CD8-positive, alpha-beta memory T cell (primary cell): ENCODE measurements at regions not wholly inside any gene's neighbourhood (a gene's known extent, or its start where the extent isn't known, plus 50 kb on each side); places are given as distances from the start of the nearest gene placed in this dataset.
"Not testable (repeated sequence)": the region's sequence is repeated elsewhere in the genome, so short reads cannot be mapped to it uniquely, and the experiment has no call there.

Experiments used
- CTCF ChIA-PET: fragments of 350-600 bp; sonication (Branson Sonifier 250); formaldehyde crosslinking; loops from one replicate; lab custom pipeline; 2021; ENCODE audit warnings: antibody characterized with exemption; lab: Charles Lee
- POLR2A ChIA-PET: fragments of 350-600 bp; sonication (Branson Sonifier 250); formaldehyde crosslinking; loops from one replicate; lab custom pipeline; 2021; ENCODE audit warnings: antibody characterized with exemption; lab: Charles Lee
- DNase-seq, 5 donors: peaks; one replicate each; pipeline versions ENCODE4 v3.0.0 to v3.0.0-alpha.2; 2020 to 2022; ENCODE audit warnings: mixed read lengths in 1 of 5
- H3K27ac ChIP-seq: one replicate; pipeline ENCODE4 v1.7.0; 2013; ENCODE audit warnings: low read depth, mild to moderate bottlenecking, low read length, moderate library complexity
- H3K27me3 ChIP-seq: 2 replicates; pipeline ENCODE4 v1.7.0; 2013; ENCODE audit warnings: low read length, mild to moderate bottlenecking; ENCODE audit not compliant: insufficient read depth, poor library complexity, severe bottlenecking
- H3K36me3 ChIP-seq: 2 replicates; pipeline ENCODE4 v1.7.0; 2013; ENCODE audit warnings: mild to moderate bottlenecking, low read length, moderate library complexity; ENCODE audit not compliant: insufficient read depth
- H3K4me1 ChIP-seq: 2 replicates; pipeline ENCODE4 v1.7.0; 2013; ENCODE audit warnings: mild to moderate bottlenecking, low read length, moderate library complexity; ENCODE audit not compliant: insufficient read depth
- H3K4me3 ChIP-seq: 2 replicates; pipeline ENCODE4 v1.7.0; 2013; ENCODE audit warnings: mild to moderate bottlenecking, low read length
- H3K9me3 ChIP-seq: 2 replicates; pipeline ENCODE4 v1.7.0; 2013; ENCODE audit warnings: mild to moderate bottlenecking, low read length
- H3K27ac Mint-ChIP-seq, 8 donors: one replicate each; pipeline ENCODE4 v1.8.0; 2020 to 2021; ENCODE audit warnings: mixed read lengths in 8 of 8, mild to moderate bottlenecking in 6 of 8, inconsistent platforms in 3 of 8, moderate library complexity in 3 of 8
- H3K27me3 Mint-ChIP-seq, 2 donors: one replicate each; pipeline ENCODE4 v1.8.0; 2020 to 2021; ENCODE audit warnings: mixed read lengths in 2 of 2, mild to moderate bottlenecking in 1 of 2, moderate library complexity in 1 of 2
- H3K36me3 Mint-ChIP-seq, 3 donors: one replicate each; pipeline ENCODE4 v1.8.0; 2020 to 2021; ENCODE audit warnings: mixed read lengths in 3 of 3, inconsistent platforms in 1 of 3, mild to moderate bottlenecking in 1 of 3
- H3K4me1 Mint-ChIP-seq, 3 donors: one replicate each; pipeline ENCODE4 v1.8.0; 2020 to 2021; ENCODE audit warnings: mixed read lengths in 3 of 3, inconsistent platforms in 1 of 3, mild to moderate bottlenecking in 1 of 3
- H3K4me3 Mint-ChIP-seq, 7 donors: one replicate each; pipeline ENCODE4 v1.8.0; 2020 to 2021; ENCODE audit warnings: mixed read lengths in 7 of 7, mild to moderate bottlenecking in 6 of 7, moderate library complexity in 4 of 7, inconsistent platforms in 2 of 7
- H3K9me3 Mint-ChIP-seq, 5 donors: one replicate each; pipeline ENCODE4 v1.8.0; 2020 to 2022; ENCODE audit warnings: mixed read lengths in 5 of 5, mild to moderate bottlenecking in 3 of 5, moderate library complexity in 2 of 5, inconsistent platforms in 1 of 5

- no peaks in the 10 kb centered on the region for H3K4me1 Mint-ChIP-seq
These were observed 979.2 kb downstream of the CNTNAP5 start for GRCh38 chr2:125004106-125004800.

GRCh38 chr2:125006676-125007075, 981.6 kb downstream of the CNTNAP5 start:
- H3K36me3 Mint-ChIP-seq: no peaks in the 10 kb centered on the region
- Histone ChIP-seq H3K4me3 (no peak overlapping the region), H3K27me3 (no peaks in the 10 kb centered on the region), H3K27ac (no peak overlapping the region), H3K9me3 (no peaks in the 10 kb centered on the region), H3K4me1 (no peaks in the 10 kb centered on the region), H3K36me3 (no peaks in the 10 kb centered on the region)
- H3K27me3 Mint-ChIP-seq: no peaks in the 10 kb centered on the region
- peaks cover 0 to 7% (median 6%) of the 10 kb centered on the region in 5 donors for H3K9me3 Mint-ChIP-seq
- H3K4me3 Mint-ChIP-seq: no peak overlapping the region
- H3K4me1 Mint-ChIP-seq: no peaks in the 10 kb centered on the region
- H3K27ac Mint-ChIP-seq: no peak overlapping the region
- ChIA-PET POLR2A (no interaction called here), CTCF (no interaction called here)
- no peak for DNase-seq

More at GRCh38 chr2:125004106-125004800, 979.2 kb downstream of the CNTNAP5 start:
- Histone ChIP-seq H3K4me1 (no peaks in the 10 kb centered on the region), H3K9me3 (no peaks in the 10 kb centered on the region), H3K36me3 (no peaks in the 10 kb centered on the region), H3K4me3 (no peak overlapping the region), H3K27me3 (no peaks in the 10 kb centered on the region), H3K27ac (no peak overlapping the region)
- peaks cover 0 to 4% (median 3%) of the 10 kb centered on the region in 5 donors for H3K9me3 Mint-ChIP-seq
- ChIA-PET POLR2A (no interaction called here), CTCF (no interaction called here)
- no peak overlapping the region for H3K27ac Mint-ChIP-seq
- no peaks in the 10 kb centered on the region for H3K27me3 Mint-ChIP-seq
- no peak for DNase-seq
- no peaks in the 10 kb centered on the region for H3K36me3 Mint-ChIP-seq
- H3K4me3 Mint-ChIP-seq: no peak overlapping the region

GRCh38 chr2:125028721-125029120, 1003.6 kb downstream of the CNTNAP5 start:
- H3K36me3 Mint-ChIP-seq, H3K4me1 ChIP-seq, H3K27me3 ChIP-seq, H3K4me3 ChIP-seq, H3K4me3 Mint-ChIP-seq, H3K27me3 Mint-ChIP-seq, DNase-seq, POLR2A ChIA-PET, H3K4me1 Mint-ChIP-seq, H3K27ac Mint-ChIP-seq, H3K9me3 ChIP-seq, CTCF ChIA-PET, H3K27ac ChIP-seq, H3K36me3 ChIP-seq: not testable (repeated sequence)
- H3K9me3 Mint-ChIP-seq: peaks cover 12 to 41% (median 27%) of the 10 kb centered on the region in 5 donors

GRCh38 chr2:125033871-125034270, 1008.8 kb downstream of the CNTNAP5 start:
- Histone ChIP-seq H3K36me3 (no peaks in the 10 kb centered on the region), H3K4me3 (no peak overlapping the region), H3K27ac (no peak overlapping the region), H3K27me3 (no peaks in the 10 kb centered on the region), H3K9me3 (no peaks in the 10 kb centered on the region), H3K4me1 (no peaks in the 10 kb centered on the region)
- POLR2A ChIA-PET: no interaction called here
- no peak for DNase-seq
- CTCF ChIA-PET: no interaction called here
- Mint-ChIP-seq H3K36me3 (no peaks in the 10 kb centered on the region), H3K4me3 (no peak overlapping the region), H3K27ac (no peak overlapping the region), H3K4me1 (no peaks in the 10 kb centered on the region), H3K27me3 (no peaks in the 10 kb centered on the region), H3K9me3 (peaks cover 4 to 36% (median 18%) of the 10 kb centered on the region in 5 donors)

- Mint-ChIP-seq H3K27ac (no peak overlapping the region), H3K9me3 (peaks cover 2 to 37% (median 13%) of the 10 kb centered on the region in 5 donors), H3K27me3 (no peaks in the 10 kb centered on the region), H3K36me3 (peaks cover 0 to under 1% (median 0%) of the 10 kb centered on the region in 3 donors), H3K4me1 (no peaks in the 10 kb centered on the region), H3K4me3 (no peak overlapping the region)
- H3K4me3 ChIP-seq: no peak overlapping the region
- H3K36me3 ChIP-seq: no peaks in the 10 kb centered on the region
- no peaks in the 10 kb centered on the region for H3K4me1 ChIP-seq
- POLR2A ChIA-PET: no interaction called here
- H3K27me3 ChIP-seq: no peaks in the 10 kb centered on the region
- no peak for DNase-seq
- CTCF ChIA-PET: no interaction called here
- H3K27ac ChIP-seq: no peak overlapping the region
- no peaks in the 10 kb centered on the region for H3K9me3 ChIP-seq
These were observed 1012.1 kb downstream of the CNTNAP5 start for GRCh38 chr2:125037135-125037653.

GRCh38 chr2:125041846-125042245, 1016.8 kb downstream of the CNTNAP5 start:
- Mint-ChIP-seq H3K4me1 (no peaks in the 10 kb centered on the region), H3K36me3 (peaks cover 0 to 2% (median 0%) of the 10 kb centered on the region in 3 donors), H3K27me3 (no peaks in the 10 kb centered on the region), H3K4me3 (no peak overlapping the region), H3K9me3 (peaks cover 2 to 22% (median 10%) of the 10 kb centered on the region in 5 donors), H3K27ac (no peak overlapping the region)
- no peak for DNase-seq
- Histone ChIP-seq H3K4me1 (no peaks in the 10 kb centered on the region), H3K27ac (no peak overlapping the region), H3K9me3 (no peaks in the 10 kb centered on the region), H3K27me3 (no peaks in the 10 kb centered on the region), H3K36me3 (no peaks in the 10 kb centered on the region), H3K4me3 (no peak overlapping the region)
- CTCF ChIA-PET: no interaction called here
- POLR2A ChIA-PET: no interaction called here

GRCh38 chr2:125042727-125043126, 1017.6 kb downstream of the CNTNAP5 start:
- Mint-ChIP-seq H3K4me1 (no peaks in the 10 kb centered on the region), H3K4me3 (no peak overlapping the region), H3K36me3 (peaks cover 0 to 2% (median 0%) of the 10 kb centered on the region in 3 donors), H3K27ac (no peak overlapping the region), H3K9me3 (peaks cover 2 to 22% (median 10%) of the 10 kb centered on the region in 5 donors), H3K27me3 (no peaks in the 10 kb centered on the region)
- Histone ChIP-seq H3K4me1 (no peaks in the 10 kb centered on the region), H3K27me3 (no peaks in the 10 kb centered on the region), H3K9me3 (no peaks in the 10 kb centered on the region), H3K4me3 (no peak overlapping the region), H3K27ac (no peak overlapping the region), H3K36me3 (no peaks in the 10 kb centered on the region)
- POLR2A ChIA-PET: no interaction called here
- CTCF ChIA-PET: no interaction called here
- DNase-seq: no peak

GRCh38 chr2:125070726-125071505, 1045.8 kb downstream of the CNTNAP5 start:
- Mint-ChIP-seq H3K4me3 (no peak overlapping the region), H3K9me3 (peaks cover 3 to 24% (median 6%) of the 10 kb centered on the region in 5 donors)

More at GRCh38 chr2:125070726-125071505, 1045.8 kb downstream of the CNTNAP5 start:
- Mint-ChIP-seq H3K27me3 (no peaks in the 10 kb centered on the region), H3K36me3 (no peaks in the 10 kb centered on the region), H3K4me1 (no peaks in the 10 kb centered on the region), H3K27ac (no peak overlapping the region)
- no peaks in the 10 kb centered on the region for H3K27me3 ChIP-seq
- no peak overlapping the region for H3K4me3 ChIP-seq
- no peaks in the 10 kb centered on the region for H3K36me3 ChIP-seq
- H3K9me3 ChIP-seq: no peaks in the 10 kb centered on the region
- no peak for DNase-seq
- H3K4me1 ChIP-seq: no peaks in the 10 kb centered on the region
- no peak overlapping the region for H3K27ac ChIP-seq
- ChIA-PET POLR2A (no interaction called here), CTCF (no interaction called here)
